GM23338 (cell line): ENCODE measurements at regions not wholly inside any gene's neighbourhood (a gene's known extent, or its start where the extent isn't known, plus 50 kb on each side); places are given as distances from the start of the nearest gene placed in this dataset.

Source experiments
- ATAC-seq: fragments of 200-7000 bp; cut with Tn5 transposase; 3 replicates; pipeline ENCODE4 v1.9.1; 2020
- DNase-seq: peaks from one replicate; pipeline ENCODE4 v3.0.0-alpha.2; 2015; ENCODE audit warnings: low spot score
- H2AFZ ChIP-seq: fragments of 200-600 bp; sonication (generic); 2 replicates; pipeline ENCODE4 v1.8.0; 2016; ENCODE audit warnings: antibody characterized with exemption, mild to moderate bottlenecking, moderate library complexity
- H3F3A ChIP-seq: fragments of 200-600 bp; sonication (generic); replicated peaks from 2 replicates; pipeline ENCODE4 v1.8.0; 2017; ENCODE audit warnings: antibody characterized with exemption, mixed run types, low read depth
- H3K27ac ChIP-seq: fragments of 200-600 bp; sonication (generic); 2 replicates; pipeline ENCODE4 v1.6.1; 2016; ENCODE audit warnings: low read depth
- H3K27me3 ChIP-seq: fragments of 200-600 bp; sonication (generic); 2 replicates; pipeline ENCODE4 v1.8.0; 2016; ENCODE audit warnings: mild to moderate bottlenecking, mixed run types, moderate library complexity; ENCODE audit not compliant: insufficient read depth
- H3K36me3 ChIP-seq: fragments of 200-600 bp; sonication (generic); 2 replicates; pipeline ENCODE4 v1.8.0; 2016; ENCODE audit warnings: mild to moderate bottlenecking; ENCODE audit not compliant: insufficient read depth
- H3K4me1 ChIP-seq: fragments of 200-600 bp; sonication (generic); 2 replicates; pipeline ENCODE4 v1.8.0; 2016; ENCODE audit warnings: mild to moderate bottlenecking, moderate library complexity; ENCODE audit not compliant: insufficient read depth
- H3K4me2 ChIP-seq: fragments of 200-600 bp; sonication (generic); 2 replicates; pipeline ENCODE4 v1.7.1; 2017; ENCODE audit warnings: mixed run types
- H3K4me3 ChIP-seq: fragments of 200-600 bp; sonication (generic); 2 replicates; pipeline ENCODE4 v1.6.1; 2016; ENCODE audit warnings: mixed run types
- H3K79me2 ChIP-seq: fragments of 200-600 bp; sonication (generic); replicated peaks from 2 replicates; pipeline ENCODE4 v1.8.0; 2017; ENCODE audit warnings: mild to moderate bottlenecking; ENCODE audit not compliant: insufficient read depth
- H3K9me2 ChIP-seq: fragments of 200-600 bp; sonication (generic); 2 replicates; pipeline ENCODE4 v1.8.0; 2017; ENCODE audit not compliant: insufficient read depth
- H4K20me1 ChIP-seq: fragments of 200-600 bp; sonication (generic); replicated peaks from 2 replicates; pipeline ENCODE4 v1.8.0; 2017; ENCODE audit warnings: mild to moderate bottlenecking; ENCODE audit not compliant: insufficient read depth
- H3K27ac Mint-ChIP-seq: 2 replicates; pipeline ENCODE4 v1.8.0; 2020; ENCODE audit warnings: inconsistent platforms, mild to moderate bottlenecking, moderate library complexity, mixed read lengths
- H3K27me3 Mint-ChIP-seq: 3 replicates; pipeline ENCODE4 v1.8.0; 2022; ENCODE audit warnings: low read depth, mild to moderate bottlenecking, moderate library complexity, mixed read lengths, inconsistent platforms; ENCODE audit not compliant: insufficient read depth, poor library complexity
- H3K36me3 Mint-ChIP-seq: 3 replicates; pipeline ENCODE4 v1.8.0; 2021; ENCODE audit warnings: low read depth, mild to moderate bottlenecking, inconsistent platforms, moderate library complexity, mixed read lengths
- H3K4me1 Mint-ChIP-seq: 3 replicates; pipeline ENCODE4 v1.8.0; 2020; ENCODE audit warnings: mild to moderate bottlenecking, inconsistent platforms, mixed read lengths
- H3K4me3 Mint-ChIP-seq: 3 replicates; pipeline ENCODE4 v1.8.0; 2021; ENCODE audit warnings: moderate library complexity, mild to moderate bottlenecking, inconsistent platforms, mixed read lengths
- H3K9me3 Mint-ChIP-seq: 3 replicates; pipeline ENCODE4 v1.8.0; 2020; ENCODE audit warnings: moderate library complexity, mild to moderate bottlenecking, inconsistent platforms, mixed read lengths
- CREB1 ChIP-seq: fragments of 250-450 bp; sonication (Bioruptor Pico); IDR thresholded peaks from 2 replicates; pipeline ENCODE4 v1.5.0; 2020; ENCODE audit warnings: low read depth, mild to moderate bottlenecking, moderate library complexity
- EZH2 ChIP-seq: fragments of 200-600 bp; sonication (generic); IDR thresholded peaks from one replicate; pipeline ENCODE4 v1.8.0; 2017; ENCODE audit warnings: antibody characterized with exemption, mild to moderate bottlenecking, low read depth; ENCODE audit not compliant: unreplicated experiment
- EZH2phosphoT487 ChIP-seq: fragments of 200-600 bp; sonication (generic); IDR thresholded peaks from one replicate; pipeline ENCODE4 v1.8.1; 2018; ENCODE audit warnings: antibody characterized with exemption; ENCODE audit not compliant: unreplicated experiment
- POLR2AphosphoS5 ChIP-seq: IDR thresholded peaks from 2 replicates; pipeline ENCODE4 v1.6.1; 2016; ENCODE audit warnings: antibody characterized with exemption, low read depth
- STAT1 ChIP-seq: IDR thresholded peaks from one replicate; pipeline ENCODE4 v1.6.1; 2016; ENCODE audit warnings: antibody characterized with exemption; ENCODE audit not compliant: unreplicated experiment
- ZNF331 ChIP-seq: fragments of 250-450 bp; sonication (Bioruptor Pico); IDR thresholded peaks from 2 replicates; pipeline ENCODE4 v1.5.0; 2020; ENCODE audit warnings: low read depth, mild to moderate bottlenecking, moderate library complexity
- ZNF462 ChIP-seq: fragments of 250-450 bp; sonication (Bioruptor Pico); IDR thresholded peaks from 2 replicates; pipeline ENCODE4 v1.5.0; 2020; ENCODE audit warnings: mild to moderate bottlenecking, moderate library complexity

DNA sequence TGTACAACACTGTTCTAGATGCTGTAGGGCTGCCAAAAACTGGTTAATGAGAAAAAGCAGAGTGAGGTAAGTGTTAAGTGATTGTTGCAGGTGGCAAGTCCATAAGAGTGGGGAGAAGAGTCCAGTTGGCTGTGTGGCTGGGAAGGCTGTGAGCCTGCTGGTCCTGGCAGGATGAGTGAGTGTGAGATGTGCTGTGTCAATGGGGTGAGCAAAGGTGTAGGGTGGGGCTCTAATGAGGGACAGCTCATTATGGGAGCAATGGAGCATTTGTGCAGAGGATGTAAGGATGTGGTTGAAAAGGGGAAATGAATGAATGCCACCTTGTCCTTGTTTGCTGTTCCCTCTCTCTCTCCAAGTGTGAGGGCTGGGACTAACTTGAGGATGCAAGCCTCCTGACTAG lies 145.3 kb upstream of the ROPN1 start (continued):
- no peak for TF ChIP-seq ZNF331 (CRISPR knock-in tag)
- TF ChIP-seq EZH2phosphoT487 = no peak
- TF ChIP-seq STAT1 = no peak
- TF ChIP-seq POLR2AphosphoS5 = no peak

- Histone ChIP-seq H3K4me2 (no peak overlapping the region), H3K27ac (no peak overlapping the region), H3K79me2 (no peaks in the 10 kb centered on the region), H3K36me3 (no peaks in the 10 kb centered on the region), H3K4me1 (no peaks in the 10 kb centered on the region), H3F3A (no peaks in the 10 kb centered on the region), H4K20me1 (no peaks in the 10 kb centered on the region; the same call in 1 of the 2 replicates), H3K9me2 (0 out of 2 replicates have a peak, but pooled peaks cover 3% of the 10 kb centered on the region), H3K4me3 (no peak overlapping the region), H3K27me3 (no peaks in the 10 kb centered on the region), H2AFZ (no peak overlapping the region)
- H3K4me1 Mint-ChIP-seq = peaks cover 14% of the 10 kb centered on the region
- no peaks in the 10 kb centered on the region for H3K36me3 Mint-ChIP-seq
- H3K9me3 Mint-ChIP-seq = no peaks in the 10 kb centered on the region; the same call in 2 of the 3 replicates
- DNase-seq = no peak
- H3K27me3 Mint-ChIP-seq = peaks cover 2% of the 10 kb centered on the region
- no peak overlapping the region for H3K27ac Mint-ChIP-seq
- ATAC-seq = no peak
- no peak for TF ChIP-seq ZNF462 (CRISPR knock-in tag)
- no peak for TF ChIP-seq CREB1 (CRISPR knock-in tag)
- no peak for TF ChIP-seq EZH2
- TF ChIP-seq EZH2phosphoT487 = no peak
- no peak for TF ChIP-seq POLR2AphosphoS5
- no peak overlapping the region for H3K4me3 Mint-ChIP-seq
Measured at GRCh38 chr3:124138148-124138547, 146.2 kb upstream of the ROPN1 start.
